ENCODE measurements at regions not wholly inside any gene's neighbourhood (a gene's known extent, or its start where the extent isn't known, plus 50 kb on each side); places are given as distances from the start of the nearest gene placed in this dataset.
"Not testable (repeated sequence)": the region's sequence is repeated elsewhere in the genome, so short reads cannot be mapped to it uniquely, and the experiment has no call there.

GRCh38 chr5:13580058-13580457 is 364.4 kb downstream of the DNAH5 start:
- intact Hi-C loops (cut with micrococcal nuclease): no loop called here
- H3K4me3 ChIP-seq (replicated peaks in 1 of 2; ENCODE audit: low read depth in 1 of 2, low read length in 2 of 2): no peak overlapping the region
- CTCF ChIA-PET: no interaction called here
- peaks cover 3 to 8% of the 10 kb centered on the region in 2 experiments; a peak in 2 of 4 replicates for H3K9me3 ChIP-seq (ENCODE audit: control insufficient read depth in 1 of 2, insufficient read depth in 1 of 2, low read depth in 1 of 2, low read length in 2 of 2)
- RAD21 ChIA-PET (ENCODE audit: low non-redundant PET in 1 of 2, low total read pairs in 2 of 2, uncharacterized antibody in 2 of 2, unreplicated experiment in 2 of 2): no interaction called here
- POLR2A ChIA-PET: no interaction called here
- H3K27me3 ChIP-seq (ENCODE audit: insufficient read depth, low read length): no peaks in the 10 kb centered on the region
- no peaks in the 10 kb centered on the region for H4K20me1 ChIP-seq (ENCODE audit: insufficient read depth)
- DNase-seq (ENCODE audit: low read depth, low spot score) (no peak), ATAC-seq (no peak)
- H3K27ac ChIP-seq (ENCODE audit: low read depth, low read length): no peak overlapping the region
- H3K36me3 ChIP-seq (ENCODE audit: control insufficient read depth in 1 of 2, insufficient read depth in 2 of 2, low read length in 2 of 2): no peaks in the 10 kb centered on the region
- H3K9me2 ChIP-seq (ENCODE audit: insufficient read depth): no peaks in the 10 kb centered on the region
- no peak overlapping the region for H3K4me2 ChIP-seq (ENCODE audit: low read length)
- no TSS peak for BruUV-seq (replicated peaks)
- no peak overlapping the region for H2AFZ ChIP-seq (ENCODE audit: low read depth, low read length, poor library complexity, severe bottlenecking)
- no peak overlapping the region for H3K9ac ChIP-seq (ENCODE audit: low read length)
- H3K4me1 ChIP-seq (ENCODE audit: control insufficient read depth in 1 of 2, insufficient read depth in 2 of 2, low read length in 2 of 2): no peaks in the 10 kb centered on the region
- TF ChIP-seq EZH2 (IDR thresholded peaks at IDR 0.05) (no peak), EGR1 (IDR thresholded peaks at IDR 0.05; ENCODE audit: low read depth) (no peak), ZFX (IDR thresholded peaks at IDR 0.05) (no peak), RAD21 (IDR thresholded peaks at IDR 0.05; ENCODE audit: low read depth) (no peak), CBX3 (IDR thresholded peaks at IDR 0.05; ENCODE audit: low read depth) (no peak), POLR2A (IDR thresholded peaks at IDR 0.05; ENCODE audit: borderline replicate concordance, extremely low read depth, insufficient read depth, insufficient read length) (no peak), SRF (IDR thresholded peaks at IDR 0.05; ENCODE audit: low read depth) (no peak)
- TF ChIP-seq, protein P1, sequence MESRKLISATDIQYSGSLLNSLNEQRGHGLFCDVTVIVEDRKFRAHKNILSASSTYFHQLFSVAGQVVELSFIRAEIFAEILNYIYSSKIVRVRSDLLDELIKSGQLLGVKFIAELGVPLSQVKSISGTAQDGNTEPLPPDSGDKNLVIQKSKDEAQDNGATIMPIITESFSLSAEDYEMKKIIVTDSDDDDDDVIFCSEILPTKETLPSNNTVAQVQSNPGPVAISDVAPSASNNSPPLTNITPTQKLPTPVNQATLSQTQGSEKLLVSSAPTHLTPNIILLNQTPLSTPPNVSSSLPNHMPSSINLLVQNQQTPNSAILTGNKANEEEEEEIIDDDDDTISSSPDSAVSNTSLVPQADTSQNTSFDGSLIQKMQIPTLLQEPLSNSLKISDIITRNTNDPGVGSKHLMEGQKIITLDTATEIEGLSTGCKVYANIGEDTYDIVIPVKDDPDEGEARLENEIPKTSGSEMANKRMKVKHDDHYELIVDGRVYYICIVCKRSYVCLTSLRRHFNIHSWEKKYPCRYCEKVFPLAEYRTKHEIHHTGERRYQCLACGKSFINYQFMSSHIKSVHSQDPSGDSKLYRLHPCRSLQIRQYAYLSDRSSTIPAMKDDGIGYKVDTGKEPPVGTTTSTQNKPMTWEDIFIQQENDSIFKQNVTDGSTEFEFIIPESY (IDR thresholded peaks at IDR 0.05; ENCODE audit: extremely low read depth, insufficient replicate concordance, low read length): no peak
- H3K79me2 ChIP-seq (ENCODE audit: insufficient read depth, low read length): no peaks in the 10 kb centered on the region

DNA sequence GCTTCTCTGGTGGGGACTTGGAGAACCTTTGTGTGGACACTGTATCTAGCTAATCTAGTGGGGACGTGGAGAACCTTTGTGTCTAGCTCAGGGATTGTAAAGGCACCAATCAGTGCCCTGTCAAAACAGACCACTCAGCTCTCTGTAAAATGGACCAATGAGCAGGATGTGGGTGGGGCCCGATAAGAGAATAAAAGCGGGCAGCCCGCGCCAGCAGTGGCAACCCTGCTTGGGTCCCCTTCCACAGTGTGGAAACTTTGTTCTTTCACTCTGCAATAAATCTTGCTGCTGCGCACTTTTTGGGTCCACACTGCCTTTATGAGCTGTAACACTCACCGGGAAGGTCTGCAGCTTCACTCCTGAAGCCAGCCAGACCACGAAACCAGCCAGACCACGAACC is 365.4 kb downstream of the DNAH5 start:
- H3K9me3 ChIP-seq (ENCODE audit: control insufficient read depth in 1 of 2, insufficient read depth in 1 of 2, low read depth in 1 of 2, low read length in 2 of 2); CTCF ChIA-PET; H3K36me3 ChIP-seq (ENCODE audit: control insufficient read depth in 1 of 2, insufficient read depth in 2 of 2, low read length in 2 of 2); H3K4me2 ChIP-seq (ENCODE audit: low read length); H3K4me1 ChIP-seq (ENCODE audit: control insufficient read depth in 1 of 2, insufficient read depth in 2 of 2, low read length in 2 of 2); H3K9me2 ChIP-seq (ENCODE audit: insufficient read depth); H3K9ac ChIP-seq (ENCODE audit: low read length); POLR2A ChIA-PET; H3K79me2 ChIP-seq (ENCODE audit: insufficient read depth, low read length); ATAC-seq; H4K20me1 ChIP-seq (ENCODE audit: insufficient read depth); H3K27ac ChIP-seq (ENCODE audit: low read depth, low read length); BruUV-seq (replicated peaks); DNase-seq (ENCODE audit: low read depth, low spot score); intact Hi-C loops (cut with micrococcal nuclease); RAD21 ChIA-PET (ENCODE audit: low non-redundant PET in 1 of 2, low total read pairs in 2 of 2, uncharacterized antibody in 2 of 2, unreplicated experiment in 2 of 2); H3K27me3 ChIP-seq (ENCODE audit: insufficient read depth, low read length); H3K4me3 ChIP-seq (replicated peaks in 1 of 2; ENCODE audit: low read depth in 1 of 2, low read length in 2 of 2); H2AFZ ChIP-seq (ENCODE audit: low read depth, low read length, poor library complexity, severe bottlenecking): not testable (repeated sequence)

- ATAC-seq; H3K4me1 ChIP-seq (ENCODE audit: control insufficient read depth in 1 of 2, insufficient read depth in 2 of 2, low read length in 2 of 2); H3K9me3 ChIP-seq (ENCODE audit: control insufficient read depth in 1 of 2, insufficient read depth in 1 of 2, low read depth in 1 of 2, low read length in 2 of 2); H3K79me2 ChIP-seq (ENCODE audit: insufficient read depth, low read length); H2AFZ ChIP-seq (ENCODE audit: low read depth, low read length, poor library complexity, severe bottlenecking); H3K9me2 ChIP-seq (ENCODE audit: insufficient read depth); RAD21 ChIA-PET (ENCODE audit: low non-redundant PET in 1 of 2, low total read pairs in 2 of 2, uncharacterized antibody in 2 of 2, unreplicated experiment in 2 of 2); POLR2A ChIA-PET; H3K36me3 ChIP-seq (ENCODE audit: control insufficient read depth in 1 of 2, insufficient read depth in 2 of 2, low read length in 2 of 2); H3K27ac ChIP-seq (ENCODE audit: low read depth, low read length); H3K4me2 ChIP-seq (ENCODE audit: low read length); H4K20me1 ChIP-seq (ENCODE audit: insufficient read depth); H3K27me3 ChIP-seq (ENCODE audit: insufficient read depth, low read length); intact Hi-C loops (cut with micrococcal nuclease); CTCF ChIA-PET; BruUV-seq (replicated peaks); H3K4me3 ChIP-seq (replicated peaks in 1 of 2; ENCODE audit: low read depth in 1 of 2, low read length in 2 of 2); DNase-seq (ENCODE audit: low read depth, low spot score); H3K9ac ChIP-seq (ENCODE audit: low read length): not testable (repeated sequence)
These were observed 366.0 kb downstream of the DNAH5 start for GRCh38 chr5:13578311-13579039.

All from HCT116 (cell line).